K562 (cell line): ENCODE measurements at regions not wholly inside any gene's neighbourhood (a gene's known extent, or its start where the extent isn't known, plus 50 kb on each side); places are given as distances from the start of the nearest gene placed in this dataset.

Experiments used
- ADNP ChIP-seq: fragments of 200-800 bp; sonication (Bioruptor generic); IDR thresholded peaks from 2 replicates; pipeline ENCODE4 v1.6.1; 2016; ENCODE audit warnings: missing genetic modification characterization, missing compliant biosample characterization
- E4F1 ChIP-seq: fragments of 250-450 bp; sonication (Bioruptor Pico); IDR thresholded peaks from 2 replicates; pipeline ENCODE4 v1.5.0; 2021; ENCODE audit warnings: mild to moderate bottlenecking, borderline replicate concordance
- EZH2 ChIP-seq: IDR thresholded peaks from 2 replicates; pipeline ENCODE4 v1.6.1; 2012; ENCODE audit warnings: low read depth, mild to moderate bottlenecking, inconsistent platforms, low read length, borderline replicate concordance
- GABPA ChIP-seq: fragments of 200-800 bp; sonication (Bioruptor generic); conservative IDR thresholded peaks from 2 replicates; pipeline ENCODE4 v1.6.1; 2016; ENCODE audit warnings: low read depth, missing genetic modification characterization, missing compliant biosample characterization
- L3MBTL2 ChIP-seq: fragments of 450-650 bp; IDR thresholded peaks from 2 replicates; pipeline ENCODE4 v1.6.1; 2016; ENCODE audit warnings: mild to moderate bottlenecking, moderate library complexity
- NR3C1 ChIP-seq: sonication (generic); formaldehyde crosslinking; IDR thresholded peaks from 2 replicates; pipeline ENCODE4 v1.8.1; 2022; ENCODE audit warnings: missing genetic modification reagents
- POLR2A ChIP-seq: fragments of 450-650 bp; conservative IDR thresholded peaks from 2 replicates; pipeline ENCODE4 v1.6.1; 2016
- POLR2AphosphoS5 ChIP-seq: IDR thresholded peaks from 2 replicates; pipeline ENCODE4 v1.6.1; 2011; ENCODE audit warnings: mild to moderate bottlenecking, low read depth, low read length, moderate library complexity; ENCODE audit not compliant: control insufficient read depth, insufficient read depth
- TAF15 ChIP-seq: fragments of 200-400 bp; formaldehyde crosslinking; IDR thresholded peaks from 2 replicates; pipeline ENCODE4 v1.6.1; 2017; ENCODE audit warnings: mild to moderate bottlenecking, low read depth, low read length, moderate library complexity
- TCF3 ChIP-seq: sonication (generic); formaldehyde crosslinking; IDR thresholded peaks from 2 replicates; pipeline ENCODE4 v1.4.0; 2020; ENCODE audit warnings: mild to moderate bottlenecking, missing genetic modification reagents
- TCF7L2 ChIP-seq: fragments of 150-350 bp; IDR thresholded peaks from 2 replicates; pipeline ENCODE4 v1.6.1; 2016; ENCODE audit warnings: low read depth, mild to moderate bottlenecking, low read length, moderate library complexity
- TEAD4 ChIP-seq, 2 experiments: sonication (generic) in 1 of 2; formaldehyde crosslinking in 1 of 2; IDR thresholded peaks; 2 replicates each; pipeline versions ENCODE4 v1.6.1 to v1.8.0; 2012 to 2022; ENCODE audit warnings: borderline replicate concordance in 1 of 2, inconsistent platforms in 1 of 2, low read length in 1 of 2, mild to moderate bottlenecking in 1 of 2, missing genetic modification reagents in 1 of 2
- ZZZ3 ChIP-seq: fragments of 450-650 bp; IDR thresholded peaks from 2 replicates; pipeline ENCODE4 v1.6.1; 2016; ENCODE audit warnings: antibody characterized with exemption, mild to moderate bottlenecking, moderate library complexity

- TF ChIP-seq ZZZ3 (no peak), NR3C1 (CRISPR knock-in tag) (no peak), TEAD4 (IDR thresholded peaks at IDR 0.05; ENCODE audit: low read length) (no peak), TEAD4 (CRISPR knock-in tag; IDR thresholded peaks at IDR 0.05; ENCODE audit: borderline replicate concordance) (no peak), TAF15 (no peak), POLR2AphosphoS5 (no peak), EZH2 (no peak), E4F1 (CRISPR knock-in tag) (no peak), POLR2A (no peak), L3MBTL2 (no peak), TCF7L2 (no peak), ADNP (tag) (no peak), TCF3 (CRISPR knock-in tag) (no peak), GABPA (tag) (no peak)
Observed at GRCh38 chr1:222424826-222425225, 123.1 kb downstream of the HHIPL2 start.
